Esophagus (tissue), 2 donors: ENCODE measurements at regions not wholly inside any gene's neighbourhood (a gene's known extent, or its start where the extent isn't known, plus 50 kb on each side); places are given as distances from the start of the nearest gene placed in this dataset.

Experiments used
- H3K27ac ChIP-seq, 2 donors: one replicate each; pipeline ENCODE4 v1.5.1; 2013; ENCODE audit warnings: low read depth in 2 of 2, mild to moderate bottlenecking in 2 of 2, inconsistent platforms in 1 of 2, low read length in 1 of 2, moderate library complexity in 1 of 2
- H3K27me3 ChIP-seq, 2 donors: one replicate each; pipeline ENCODE4 v1.6.1; 2013; ENCODE audit warnings: low read length in 2 of 2, control low read depth in 1 of 2, mild to moderate bottlenecking in 1 of 2; ENCODE audit not compliant: insufficient read depth in 2 of 2, control insufficient read depth in 1 of 2
- H3K36me3 ChIP-seq, 2 donors: one replicate each; pipeline ENCODE4 v1.6.1; 2013; ENCODE audit warnings: low read length in 1 of 2; ENCODE audit not compliant: control insufficient read depth in 2 of 2, insufficient read depth in 2 of 2
- H3K4me1 ChIP-seq, 2 donors: one replicate each; pipeline ENCODE4 v1.6.1; 2013; ENCODE audit warnings: low read length in 1 of 2; ENCODE audit not compliant: control insufficient read depth in 2 of 2, insufficient read depth in 2 of 2
- H3K4me3 ChIP-seq, 2 donors: one replicate each; pipeline ENCODE4 v1.5.1; 2013; ENCODE audit warnings: low read length in 2 of 2, mild to moderate bottlenecking in 2 of 2, low read depth in 1 of 2, moderate library complexity in 1 of 2
- H3K9me3 ChIP-seq, 2 donors: one replicate each; pipeline ENCODE4 v1.6.1; 2013; ENCODE audit warnings: mild to moderate bottlenecking in 2 of 2, low read depth in 1 of 2, low read length in 1 of 2, moderate library complexity in 1 of 2; ENCODE audit not compliant: control insufficient read depth in 2 of 2, insufficient read depth in 1 of 2
- WGBS, 2 donors: extraction: QIAGEN DNeasy Blood & Tissue Kit; methylation state at CpG; one replicate each; pipeline ENCODE4 v1.1.7; 2013; 5-methylcytosine and 5-hydroxymethylcytosine counted together
- donor health status: healthy with polysubstance abuse.
- donor health status: Bipolar disorder and iron deficiency.

- Histone ChIP-seq H3K4me3 (no peak overlapping the region), H3K36me3 (no peaks in the 10 kb centered on the region), H3K27ac (no peak overlapping the region), H3K9me3 (no peaks in the 10 kb centered on the region), H3K4me1 (no peaks in the 10 kb centered on the region), H3K27me3 (no peaks in the 10 kb centered on the region)
- WGBS, 2 donors, result 69 to 85% methylated on average over 3 of the region's 3 CpGs
These were observed 194.4 kb downstream of the UQCRFS1 start for GRCh38 chr19:29018542-29018941.

GRCh38 chr19:29017788-29018187 lies 195.2 kb downstream of the UQCRFS1 start:
- no peaks in the 10 kb centered on the region for H3K9me3 ChIP-seq
- WGBS, 2 donors, result 82 to 83% methylated on average over 8 of the region's 8 CpGs
- no peak overlapping the region for H3K4me3 ChIP-seq
- H3K4me1 ChIP-seq, result no peaks in the 10 kb centered on the region
- H3K27me3 ChIP-seq, result no peaks in the 10 kb centered on the region
- H3K36me3 ChIP-seq, result no peaks in the 10 kb centered on the region
- H3K27ac ChIP-seq, result no peak overlapping the region

GRCh38 chr19:29016926-29017760 lies 195.8 kb downstream of the UQCRFS1 start:
- 54 to 58% methylated on average over 11 of the region's 11 CpGs for WGBS, 2 donors
- Histone ChIP-seq H3K4me3 (no peak overlapping the region), H3K27me3 (no peaks in the 10 kb centered on the region), H3K27ac (no peak overlapping the region), H3K4me1 (no peaks in the 10 kb centered on the region), H3K9me3 (no peaks in the 10 kb centered on the region), H3K36me3 (no peaks in the 10 kb centered on the region)

GRCh38 chr19:29016353-29016752 lies 196.6 kb downstream of the UQCRFS1 start:
- Histone ChIP-seq H3K27ac (no peak overlapping the region), H3K4me1 (no peaks in the 10 kb centered on the region), H3K27me3 (no peaks in the 10 kb centered on the region), H3K9me3 (no peaks in the 10 kb centered on the region), H3K4me3 (no peak overlapping the region), H3K36me3 (no peaks in the 10 kb centered on the region)
- WGBS, 2 donors, result 81 to 84% methylated on average over 2 of the region's 2 CpGs

GRCh38 chr19:29015569-29015968 lies 197.4 kb downstream of the UQCRFS1 start:
- Histone ChIP-seq H3K27ac (no peak overlapping the region), H3K9me3 (no peaks in the 10 kb centered on the region), H3K4me1 (no peaks in the 10 kb centered on the region), H3K27me3 (no peaks in the 10 kb centered on the region), H3K4me3 (no peak overlapping the region), H3K36me3 (no peaks in the 10 kb centered on the region)

GRCh38 chr19:29014857-29015436 lies 198.0 kb downstream of the UQCRFS1 start:
- WGBS, 2 donors, result 80 to 81% methylated on average over 14 of the region's 14 CpGs
- H3K4me3 ChIP-seq, result no peak overlapping the region
- H3K27me3 ChIP-seq, result no peaks in the 10 kb centered on the region
- H3K9me3 ChIP-seq, result no peaks in the 10 kb centered on the region
- H3K27ac ChIP-seq, result no peak overlapping the region
- H3K4me1 ChIP-seq, result no peaks in the 10 kb centered on the region
- H3K36me3 ChIP-seq, result no peaks in the 10 kb centered on the region

GRCh38 chr19:29013988-29014387 lies 199.0 kb downstream of the UQCRFS1 start:
- 75 to 79% methylated on average over 15 of the region's 15 CpGs for WGBS, 2 donors
- H3K4me1 ChIP-seq, result no peaks in the 10 kb centered on the region
- no peaks in the 10 kb centered on the region for H3K9me3 ChIP-seq
- no peaks in the 10 kb centered on the region for H3K27me3 ChIP-seq
- H3K27ac ChIP-seq, result no peak overlapping the region
- H3K4me3 ChIP-seq, result no peak overlapping the region
- H3K36me3 ChIP-seq, result no peaks in the 10 kb centered on the region

GRCh38 chr19:29013325-29013724 lies 199.6 kb downstream of the UQCRFS1 start:
- no peaks in the 10 kb centered on the region for H3K36me3 ChIP-seq
- H3K27ac ChIP-seq, result no peak overlapping the region
- no peaks in the 10 kb centered on the region for H3K4me1 ChIP-seq
- 71 to 74% methylated on average over 10 of the region's 10 CpGs for WGBS, 2 donors
- H3K4me3 ChIP-seq, result no peak overlapping the region
- no peaks in the 10 kb centered on the region for H3K27me3 ChIP-seq
- no peaks in the 10 kb centered on the region for H3K9me3 ChIP-seq

- Histone ChIP-seq H3K27me3 (no peaks in the 10 kb centered on the region), H3K9me3 (no peaks in the 10 kb centered on the region), H3K36me3 (no peaks in the 10 kb centered on the region), H3K4me3 (no peak overlapping the region), H3K4me1 (no peaks in the 10 kb centered on the region), H3K27ac (no peak overlapping the region)
- WGBS, 2 donors, result 75 to 76% methylated on average over 9 of the region's 9 CpGs
These were observed 200.5 kb downstream of the UQCRFS1 start for GRCh38 chr19:29012457-29012856.

- Histone ChIP-seq H3K4me1 (no peaks in the 10 kb centered on the region), H3K27ac (no peak overlapping the region), H3K36me3 (no peaks in the 10 kb centered on the region), H3K27me3 (no peaks in the 10 kb centered on the region), H3K4me3 (no peak overlapping the region), H3K9me3 (no peaks in the 10 kb centered on the region)
- 69 to 79% methylated on average over 8 of the region's 8 CpGs for WGBS, 2 donors
These were observed 202.7 kb downstream of the UQCRFS1 start for GRCh38 chr19:29010276-29010675.
